ENCODE measurements at regions not wholly inside any gene's neighbourhood (a gene's known extent, or its start where the extent isn't known, plus 50 kb on each side); places are given as distances from the start of the nearest gene placed in this dataset.

- TF ChIP-seq, protein P1, sequence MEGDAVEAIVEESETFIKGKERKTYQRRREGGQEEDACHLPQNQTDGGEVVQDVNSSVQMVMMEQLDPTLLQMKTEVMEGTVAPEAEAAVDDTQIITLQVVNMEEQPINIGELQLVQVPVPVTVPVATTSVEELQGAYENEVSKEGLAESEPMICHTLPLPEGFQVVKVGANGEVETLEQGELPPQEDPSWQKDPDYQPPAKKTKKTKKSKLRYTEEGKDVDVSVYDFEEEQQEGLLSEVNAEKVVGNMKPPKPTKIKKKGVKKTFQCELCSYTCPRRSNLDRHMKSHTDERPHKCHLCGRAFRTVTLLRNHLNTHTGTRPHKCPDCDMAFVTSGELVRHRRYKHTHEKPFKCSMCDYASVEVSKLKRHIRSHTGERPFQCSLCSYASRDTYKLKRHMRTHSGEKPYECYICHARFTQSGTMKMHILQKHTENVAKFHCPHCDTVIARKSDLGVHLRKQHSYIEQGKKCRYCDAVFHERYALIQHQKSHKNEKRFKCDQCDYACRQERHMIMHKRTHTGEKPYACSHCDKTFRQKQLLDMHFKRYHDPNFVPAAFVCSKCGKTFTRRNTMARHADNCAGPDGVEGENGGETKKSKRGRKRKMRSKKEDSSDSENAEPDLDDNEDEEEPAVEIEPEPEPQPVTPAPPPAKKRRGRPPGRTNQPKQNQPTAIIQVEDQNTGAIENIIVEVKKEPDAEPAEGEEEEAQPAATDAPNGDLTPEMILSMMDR (IDR thresholded peaks at IDR 0.05; ENCODE audit: low read depth, low read length, poor library complexity, severe bottlenecking) = no peak
- TF ChIP-seq EZH2phosphoT487 (IDR thresholded peaks at IDR 0.05; ENCODE audit: borderline replicate concordance, low read length) = no peak
Measured at GRCh38 chr1:213337025-213337678, 286.1 kb downstream of the RPS6KC1 start.
